ENCODE measurements at regions not wholly inside any gene's neighbourhood (a gene's known extent, or its start where the extent isn't known, plus 50 kb on each side); places are given as distances from the start of the nearest gene placed in this dataset.

- DNase-seq: no peak
These were observed 83.7 kb upstream of the EGLN3 start for GRCh38 chr14:34034447-34035176.

- DNase-seq: no peak
These were observed 81.8 kb upstream of the EGLN3 start for GRCh38 chr14:34032720-34033119.

- no peak for DNase-seq
These were observed 80.0 kb upstream of the EGLN3 start for GRCh38 chr14:34030864-34031263.

GRCh38 chr14:34029921-34030334 is 79.1 kb upstream of the EGLN3 start:
- no peak for DNase-seq

DNA sequence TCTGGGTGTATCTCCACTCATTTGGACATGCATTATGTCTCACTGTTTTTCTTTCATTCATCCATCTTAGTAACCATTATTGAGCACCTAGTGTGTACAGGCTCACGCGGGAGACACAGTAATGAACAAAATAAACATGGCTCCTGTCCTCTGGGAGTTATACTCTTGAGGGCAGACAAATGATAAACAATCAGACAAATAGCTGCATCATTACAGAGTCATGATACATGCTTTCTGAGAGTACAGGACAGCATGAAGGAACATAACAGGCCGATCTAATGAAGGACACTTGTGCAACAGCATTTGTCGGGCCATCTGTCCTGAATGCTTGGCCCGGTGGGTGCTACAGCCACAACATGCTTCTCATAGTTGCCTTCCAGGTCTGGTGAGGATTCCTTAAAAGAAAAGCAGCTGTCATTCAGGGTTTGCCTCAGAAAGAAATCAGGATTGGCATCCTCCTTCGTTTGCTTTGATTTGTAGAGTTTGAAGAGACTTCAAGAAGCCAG is 77.2 kb upstream of the EGLN3 start:
- DNase-seq: no peak

- no peak for DNase-seq
These were observed 76.5 kb upstream of the EGLN3 start for GRCh38 chr14:34027130-34027989.

- no peak for DNase-seq
These were observed 74.6 kb upstream of the EGLN3 start for GRCh38 chr14:34025325-34026017.

GRCh38 chr14:34024768-34025144 is 73.9 kb upstream of the EGLN3 start:
- no peak for DNase-seq

DNA sequence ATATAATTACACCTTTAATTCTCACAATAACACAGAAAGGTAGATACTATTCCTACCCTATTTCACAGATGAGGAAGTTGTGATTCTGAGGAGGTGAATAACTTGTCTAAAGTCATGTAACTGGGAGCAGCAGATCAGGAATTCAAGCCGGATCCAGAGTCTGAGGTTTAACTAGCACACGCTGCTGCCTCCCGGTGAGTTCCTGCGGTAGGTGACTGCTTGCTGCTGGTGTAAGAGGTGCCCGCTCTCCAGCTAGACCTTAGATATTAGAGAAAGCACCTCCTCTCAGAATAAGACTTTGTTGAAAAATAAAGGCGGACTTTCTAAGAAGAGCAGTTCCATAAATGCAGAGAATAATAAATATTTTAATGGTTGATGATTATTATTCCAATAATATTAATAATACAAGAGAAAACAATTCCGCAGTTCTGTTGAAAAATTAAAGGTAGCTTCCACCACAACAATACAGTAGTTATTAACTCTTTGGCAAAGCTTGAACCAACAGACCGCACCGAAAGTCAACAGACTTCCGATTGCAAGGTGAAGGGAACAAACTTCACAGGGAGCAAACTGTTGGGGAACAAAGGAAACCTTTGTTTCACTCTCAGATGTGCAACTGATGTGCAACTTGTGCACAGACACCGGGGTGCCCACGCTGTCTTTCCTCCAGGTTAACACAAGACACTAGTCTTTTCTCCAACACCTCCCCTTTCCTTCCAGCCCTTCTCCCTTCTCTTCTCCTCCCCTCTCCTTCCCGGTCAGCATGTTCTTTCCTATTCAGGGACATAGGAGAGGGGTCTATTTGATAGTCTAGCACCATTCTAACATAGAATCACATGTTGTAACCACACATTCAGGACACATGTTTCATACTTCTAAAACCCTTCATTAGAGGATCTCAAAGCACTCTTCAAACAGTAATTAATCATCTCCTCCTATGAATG is 73.2 kb upstream of the EGLN3 start:
- no peak for DNase-seq

DNA sequence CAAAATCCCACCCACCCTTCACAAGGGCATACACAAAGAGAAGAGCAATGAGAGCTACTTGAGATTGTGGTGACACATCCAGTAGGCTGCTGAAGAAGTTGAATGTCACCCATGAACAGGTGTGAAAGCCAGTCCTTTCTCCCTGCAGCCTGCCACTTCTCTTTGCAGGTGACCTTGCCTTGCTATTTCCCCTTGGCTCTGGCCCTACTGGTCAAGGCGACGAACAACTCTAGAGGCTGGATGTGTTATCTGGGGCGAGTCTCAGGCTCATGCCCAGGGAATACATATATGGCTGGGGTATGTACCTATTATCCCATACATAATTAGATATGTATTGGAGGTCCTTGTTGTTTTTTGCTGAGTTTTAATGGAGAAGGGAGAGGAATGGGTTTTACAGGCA is 70.2 kb upstream of the EGLN3 start:
- DNase-seq: no peak

- DNase-seq: no peak
These were observed 69.1 kb upstream of the EGLN3 start for GRCh38 chr14:34020014-34020413.

DNA sequence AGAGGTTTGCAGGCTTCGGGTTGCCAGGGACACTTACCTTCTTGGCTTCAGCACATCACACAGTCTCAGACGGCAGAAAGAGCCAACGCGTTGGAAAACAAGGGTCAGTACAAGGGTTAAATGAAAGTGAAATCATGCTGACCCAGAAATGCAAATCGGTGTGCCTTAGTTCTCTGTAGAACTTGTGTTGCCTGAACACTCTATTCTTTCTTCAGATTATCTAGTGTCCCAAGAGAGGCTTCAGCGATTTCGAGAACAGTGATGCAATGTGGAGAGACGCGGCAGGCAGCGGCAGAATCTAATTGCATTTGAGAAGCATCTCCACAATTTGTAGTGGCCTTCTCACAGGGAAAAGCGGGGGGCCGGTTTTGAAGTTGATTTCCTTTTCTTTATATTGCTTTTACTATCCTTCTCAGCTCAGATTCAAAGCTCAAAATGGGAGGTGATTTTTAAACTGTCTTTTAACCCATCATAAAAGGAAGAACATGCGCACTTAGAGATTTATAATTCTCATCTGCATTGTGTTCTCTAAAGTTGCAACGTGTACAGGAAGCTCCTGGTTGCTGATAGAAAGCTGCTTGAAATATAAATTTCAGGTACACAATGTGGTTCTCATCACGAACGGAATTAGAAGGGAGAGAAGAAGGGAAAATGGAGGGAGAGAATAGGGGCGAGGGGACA is 67.8 kb upstream of the EGLN3 start:
- DNase-seq: no peak

DNA sequence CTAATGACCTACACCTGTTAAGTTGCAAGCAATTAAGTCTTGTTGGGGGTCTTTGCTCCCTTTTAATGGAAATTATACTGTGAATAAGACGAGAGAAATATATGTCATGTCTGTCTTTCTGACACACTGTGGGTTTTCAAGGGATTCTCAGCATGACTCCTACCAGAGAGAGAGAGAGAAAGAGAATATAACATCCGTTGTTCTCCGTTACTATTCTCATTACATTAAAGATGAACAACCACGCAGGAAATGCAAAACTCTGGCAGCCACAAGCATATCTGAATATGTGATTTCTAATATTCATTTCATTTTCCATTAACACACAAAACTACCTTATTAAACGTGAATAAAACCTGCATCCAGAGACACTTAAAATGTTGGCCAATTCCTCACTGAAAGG is 67.3 kb upstream of the EGLN3 start:
- no peak for DNase-seq

- DNase-seq: no peak
These were observed 64.5 kb upstream of the EGLN3 start for GRCh38 chr14:34015383-34015782.

DNA sequence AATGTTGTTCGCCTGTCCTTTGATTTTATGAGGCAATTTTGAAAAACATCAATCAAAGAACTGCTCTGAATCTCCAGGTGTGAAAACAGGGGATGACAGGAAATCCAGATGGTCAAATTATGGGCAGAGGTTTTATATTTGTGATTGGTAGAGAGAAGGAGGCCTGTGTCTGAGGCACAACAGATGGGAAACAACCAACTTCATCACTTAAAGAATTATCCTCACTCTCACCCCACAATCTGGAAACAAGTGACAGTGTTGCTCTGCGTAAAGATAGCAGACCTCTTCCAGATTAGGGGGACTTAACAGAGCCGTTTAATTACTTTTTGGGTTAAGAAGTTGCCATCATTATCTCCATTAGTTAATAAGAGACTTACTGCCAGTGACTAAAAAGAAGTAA is 64.1 kb upstream of the EGLN3 start:
- no peak for DNase-seq

DNA sequence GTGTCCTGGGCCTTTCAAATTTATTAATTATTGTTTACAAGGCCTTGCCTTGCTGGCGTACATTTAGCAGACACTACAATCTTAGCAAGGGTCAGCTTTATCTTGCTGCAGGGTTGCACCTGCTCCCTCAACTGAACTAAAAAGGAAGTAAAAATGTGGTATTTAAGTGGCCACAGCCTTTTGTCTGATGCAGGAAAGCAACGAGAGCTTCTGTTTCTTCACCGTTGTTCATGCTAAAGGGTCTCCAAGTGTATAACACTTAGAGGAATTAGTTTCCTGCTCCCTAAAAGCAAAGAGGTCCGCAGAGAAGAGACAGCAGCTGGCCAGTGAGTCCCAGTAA is 62.8 kb upstream of the EGLN3 start:
- no peak for DNase-seq

- DNase-seq: no peak
These were observed 62.3 kb upstream of the EGLN3 start for GRCh38 chr14:34012978-34013720.

GRCh38 chr14:34012369-34012768 is 61.5 kb upstream of the EGLN3 start:
- DNase-seq: no peak

DNA sequence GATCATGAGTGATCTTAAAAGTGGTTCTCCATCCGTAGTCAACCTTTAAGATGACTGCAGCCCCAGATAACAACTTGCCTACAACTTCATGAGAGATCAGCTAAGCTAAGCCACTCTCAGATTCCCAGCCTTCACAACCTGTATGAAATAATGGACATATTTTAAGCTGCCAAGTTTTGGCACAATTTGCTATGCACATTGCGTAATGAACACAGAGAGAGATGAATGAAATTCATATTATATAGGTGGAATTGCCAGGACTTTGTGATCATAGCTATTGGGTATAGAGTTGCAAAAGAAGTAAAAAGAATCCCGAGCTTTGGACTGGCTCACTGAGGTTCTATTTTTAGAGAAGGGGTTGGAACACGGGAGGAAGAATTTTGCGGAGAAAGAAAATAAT is 59.1 kb upstream of the EGLN3 start:
- DNase-seq: no peak

DNA sequence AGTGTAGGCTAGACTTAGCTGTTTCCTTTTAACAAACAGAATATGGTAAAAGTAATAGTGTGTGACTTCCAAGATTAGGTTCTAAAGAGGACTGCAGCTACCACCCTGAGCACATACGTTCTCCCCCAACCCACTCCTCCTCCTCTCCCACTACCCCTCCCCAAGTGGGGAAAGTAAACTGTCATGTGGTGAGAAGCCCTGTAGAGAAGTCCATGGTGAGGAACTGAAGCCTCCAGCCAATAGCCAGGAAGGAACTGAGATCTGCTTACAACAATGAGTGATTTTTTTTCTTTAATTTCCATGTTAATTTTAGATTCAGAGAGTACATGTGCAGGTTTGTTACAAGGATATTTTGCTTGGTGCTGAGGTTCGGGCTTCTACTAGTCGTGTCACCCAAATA is 57.0 kb upstream of the EGLN3 start:
- DNase-seq: no peak

GRCh38 chr14:34005901-34006300 is 55.0 kb upstream of the EGLN3 start:
- no peak for DNase-seq
